AG04450 (cell line): ENCODE measurements at regions not wholly inside any gene's neighbourhood (a gene's known extent, or its start where the extent isn't known, plus 50 kb on each side); places are given as distances from the start of the nearest gene placed in this dataset.

Source experiments
- CTCF ChIA-PET: fragments of 300-600, 350-600 bp; formaldehyde crosslinking; extraction: SDS; loops from one replicate; lab custom pipeline; 2022; ENCODE audit warnings: antibody characterized with exemption, inconsistent platforms; lab: Charles Lee
- POLR2A ChIA-PET: fragments of 350-600 bp; formaldehyde crosslinking; extraction: SDS; loops from one replicate; lab custom pipeline; 2021; ENCODE audit warnings: antibody characterized with exemption, inconsistent platforms; lab: Yijun Ruan, JAX
- DNase-seq: peaks from one replicate; pipeline ENCODE4 v3.0.0-alpha.2; 2011; ENCODE audit warnings: low read depth, low spot score
- H3K27ac ChIP-seq: one replicate; pipeline ENCODE4 v1.5.1; 2012; ENCODE audit warnings: low read depth, low read length, control low read depth
- H3K27me3 ChIP-seq: one replicate; pipeline ENCODE4 v1.6.0; 2012; ENCODE audit warnings: low read length; ENCODE audit not compliant: control insufficient read depth, insufficient read depth
- H3K4me3 ChIP-seq: 2 replicates; pipeline ENCODE4 v1.5.1; 2011; ENCODE audit warnings: mild to moderate bottlenecking, low read depth, low read length, control low read depth
- H3K9me3 ChIP-seq: 2 replicates; pipeline ENCODE4 v1.5.1; 2012; ENCODE audit warnings: low read length; ENCODE audit not compliant: control insufficient read depth, insufficient read depth
- TF ChIP-seq, protein P1 (sequence below): IDR thresholded peaks from 2 replicates; pipeline ENCODE4 v1.5.1; 2011; ENCODE audit warnings: low read depth, low read length, control low read depth, inconsistent platforms

GRCh38 chr6:78363688-78364087, 503.7 kb upstream of the IRAK1BP1 start:
- Histone ChIP-seq H3K27me3 (no peaks in the 10 kb centered on the region), H3K27ac (no peak overlapping the region), H3K9me3 (peaks cover 3% of the 10 kb centered on the region; the same call in 1 of the 2 replicates), H3K4me3 (no peak overlapping the region)
- ChIA-PET CTCF (no interaction called here), POLR2A (no interaction called here)
- TF ChIP-seq, protein P1, sequence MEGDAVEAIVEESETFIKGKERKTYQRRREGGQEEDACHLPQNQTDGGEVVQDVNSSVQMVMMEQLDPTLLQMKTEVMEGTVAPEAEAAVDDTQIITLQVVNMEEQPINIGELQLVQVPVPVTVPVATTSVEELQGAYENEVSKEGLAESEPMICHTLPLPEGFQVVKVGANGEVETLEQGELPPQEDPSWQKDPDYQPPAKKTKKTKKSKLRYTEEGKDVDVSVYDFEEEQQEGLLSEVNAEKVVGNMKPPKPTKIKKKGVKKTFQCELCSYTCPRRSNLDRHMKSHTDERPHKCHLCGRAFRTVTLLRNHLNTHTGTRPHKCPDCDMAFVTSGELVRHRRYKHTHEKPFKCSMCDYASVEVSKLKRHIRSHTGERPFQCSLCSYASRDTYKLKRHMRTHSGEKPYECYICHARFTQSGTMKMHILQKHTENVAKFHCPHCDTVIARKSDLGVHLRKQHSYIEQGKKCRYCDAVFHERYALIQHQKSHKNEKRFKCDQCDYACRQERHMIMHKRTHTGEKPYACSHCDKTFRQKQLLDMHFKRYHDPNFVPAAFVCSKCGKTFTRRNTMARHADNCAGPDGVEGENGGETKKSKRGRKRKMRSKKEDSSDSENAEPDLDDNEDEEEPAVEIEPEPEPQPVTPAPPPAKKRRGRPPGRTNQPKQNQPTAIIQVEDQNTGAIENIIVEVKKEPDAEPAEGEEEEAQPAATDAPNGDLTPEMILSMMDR = no peak
- no peak for DNase-seq

GRCh38 chr6:78365473-78365872, 501.9 kb upstream of the IRAK1BP1 start:
- POLR2A ChIA-PET = no interaction called here
- Histone ChIP-seq H3K4me3 (no peak overlapping the region), H3K27me3 (no peaks in the 10 kb centered on the region), H3K9me3 (peaks cover 3% of the 10 kb centered on the region; the same call in 1 of the 2 replicates), H3K27ac (no peak overlapping the region)
- DNase-seq = no peak
- TF ChIP-seq, protein P1 = no peak
- CTCF ChIA-PET = no interaction called here

DNA sequence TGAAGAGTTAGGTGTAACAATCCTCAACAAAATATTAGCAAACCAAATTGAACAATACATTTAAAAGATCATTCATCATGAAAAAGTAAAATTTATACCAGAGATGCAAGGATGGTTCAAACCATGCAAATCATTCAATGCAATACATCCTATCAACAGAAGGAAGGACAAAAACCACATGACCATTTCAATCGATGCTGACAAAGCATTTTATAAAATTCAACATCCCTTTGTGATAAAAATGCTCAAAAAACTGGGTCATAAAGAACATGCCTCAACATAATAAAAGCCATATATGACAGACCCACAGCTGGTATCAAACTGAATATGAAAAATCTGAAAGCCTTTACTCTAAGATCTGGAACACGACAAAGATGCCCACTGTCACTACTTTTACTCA, 490.3 kb upstream of the IRAK1BP1 start:
- Histone ChIP-seq H3K4me3 (no peak overlapping the region), H3K9me3 (no peaks in the 10 kb centered on the region; the same call in 1 of the 2 replicates), H3K27ac (no peak overlapping the region), H3K27me3 (no peaks in the 10 kb centered on the region)
- POLR2A ChIA-PET = no interaction called here
- CTCF ChIA-PET = no interaction called here
- no peak for DNase-seq
- TF ChIP-seq, protein P1 = no peak

DNA sequence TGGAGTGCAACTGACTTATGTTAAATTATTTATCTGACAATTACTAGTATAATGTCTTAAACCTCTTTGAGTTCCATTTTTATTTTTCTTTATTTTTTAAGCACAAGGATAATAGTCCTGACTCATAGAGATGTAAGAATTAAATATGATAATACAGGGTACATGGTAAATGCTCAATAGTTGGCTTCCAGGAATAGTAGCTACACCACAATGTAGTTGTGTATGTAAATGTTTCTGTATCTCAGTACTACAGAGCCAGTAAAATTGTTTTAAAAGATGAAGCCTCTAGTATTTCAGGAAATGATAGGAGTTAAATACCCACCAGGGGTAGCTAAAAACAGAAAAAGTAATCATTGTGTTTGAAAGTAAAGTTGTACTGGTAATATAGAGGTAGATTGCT, 487.4 kb upstream of the IRAK1BP1 start:
- CTCF ChIA-PET = no interaction called here
- Histone ChIP-seq H3K9me3 (no peaks in the 10 kb centered on the region), H3K27ac (no peak overlapping the region), H3K27me3 (no peaks in the 10 kb centered on the region), H3K4me3 (no peak overlapping the region)
- no peak for DNase-seq
- TF ChIP-seq, protein P1 = no peak
- POLR2A ChIA-PET = no interaction called here

GRCh38 chr6:78380541-78380940, 486.8 kb upstream of the IRAK1BP1 start:
- no peak overlapping the region for H3K27ac ChIP-seq
- TF ChIP-seq, protein P1 = no peak
- no peaks in the 10 kb centered on the region for H3K9me3 ChIP-seq
- CTCF ChIA-PET = no interaction called here
- DNase-seq = no peak
- POLR2A ChIA-PET = no interaction called here
- H3K4me3 ChIP-seq = no peak overlapping the region
- H3K27me3 ChIP-seq = no peaks in the 10 kb centered on the region
